ENCODE measurements at regions not wholly inside any gene's neighbourhood (a gene's known extent, or its start where the extent isn't known, plus 50 kb on each side); places are given as distances from the start of the nearest gene placed in this dataset.

DNA sequence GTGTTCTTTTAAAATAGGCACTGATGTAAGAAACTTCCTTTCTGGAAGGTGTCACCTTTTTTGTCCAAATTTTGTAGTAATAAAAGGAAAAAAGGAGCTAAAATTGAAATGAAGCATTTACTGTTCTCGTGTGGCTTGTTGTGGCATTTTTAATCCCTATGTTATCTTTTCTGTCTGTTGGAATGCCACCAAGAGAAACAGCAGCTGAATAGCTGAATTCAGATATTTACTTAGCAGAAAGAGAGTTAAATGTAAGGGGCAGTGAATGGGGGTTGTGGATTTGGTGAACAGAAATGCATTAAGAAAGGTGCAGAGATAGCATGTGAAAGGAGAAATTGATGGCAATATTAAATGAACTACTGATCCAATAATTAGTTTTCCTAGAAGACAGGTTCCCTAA, 573.6 kb upstream of the EPHA7 start:
- TF ChIP-seq, protein P1, sequence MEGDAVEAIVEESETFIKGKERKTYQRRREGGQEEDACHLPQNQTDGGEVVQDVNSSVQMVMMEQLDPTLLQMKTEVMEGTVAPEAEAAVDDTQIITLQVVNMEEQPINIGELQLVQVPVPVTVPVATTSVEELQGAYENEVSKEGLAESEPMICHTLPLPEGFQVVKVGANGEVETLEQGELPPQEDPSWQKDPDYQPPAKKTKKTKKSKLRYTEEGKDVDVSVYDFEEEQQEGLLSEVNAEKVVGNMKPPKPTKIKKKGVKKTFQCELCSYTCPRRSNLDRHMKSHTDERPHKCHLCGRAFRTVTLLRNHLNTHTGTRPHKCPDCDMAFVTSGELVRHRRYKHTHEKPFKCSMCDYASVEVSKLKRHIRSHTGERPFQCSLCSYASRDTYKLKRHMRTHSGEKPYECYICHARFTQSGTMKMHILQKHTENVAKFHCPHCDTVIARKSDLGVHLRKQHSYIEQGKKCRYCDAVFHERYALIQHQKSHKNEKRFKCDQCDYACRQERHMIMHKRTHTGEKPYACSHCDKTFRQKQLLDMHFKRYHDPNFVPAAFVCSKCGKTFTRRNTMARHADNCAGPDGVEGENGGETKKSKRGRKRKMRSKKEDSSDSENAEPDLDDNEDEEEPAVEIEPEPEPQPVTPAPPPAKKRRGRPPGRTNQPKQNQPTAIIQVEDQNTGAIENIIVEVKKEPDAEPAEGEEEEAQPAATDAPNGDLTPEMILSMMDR (optimal IDR thresholded peaks at IDR 0.05 in 1 of 3, IDR thresholded peaks at IDR 0.05 in 1 of 3, conservative IDR thresholded peaks at IDR 0.05 in 1 of 3; ENCODE audit: extremely low read depth in 1 of 3, insufficient read depth in 2 of 3, low read length in 3 of 3): no peak
- TF ChIP-seq EZH2 (IDR thresholded peaks at IDR 0.05; ENCODE audit: low read length): no peak
